Nucleus accumbens (tissue), 56 donors: ENCODE measurements at regions not wholly inside any gene's neighbourhood (a gene's known extent, or its start where the extent isn't known, plus 50 kb on each side); places are given as distances from the start of the nearest gene placed in this dataset.
A peak's percentile ranks its signal among the peaks of the same experiment; 100 is the strongest.
"Not testable (repeated sequence)": the region's sequence is repeated elsewhere in the genome, so short reads cannot be mapped to it uniquely, and the experiment has no call there.

Source experiments
- DNase-seq, 56 donors: peaks; one replicate each; lab custom pipeline; 2025; lab: John Stamatoyannopoulos, UW

DNA sequence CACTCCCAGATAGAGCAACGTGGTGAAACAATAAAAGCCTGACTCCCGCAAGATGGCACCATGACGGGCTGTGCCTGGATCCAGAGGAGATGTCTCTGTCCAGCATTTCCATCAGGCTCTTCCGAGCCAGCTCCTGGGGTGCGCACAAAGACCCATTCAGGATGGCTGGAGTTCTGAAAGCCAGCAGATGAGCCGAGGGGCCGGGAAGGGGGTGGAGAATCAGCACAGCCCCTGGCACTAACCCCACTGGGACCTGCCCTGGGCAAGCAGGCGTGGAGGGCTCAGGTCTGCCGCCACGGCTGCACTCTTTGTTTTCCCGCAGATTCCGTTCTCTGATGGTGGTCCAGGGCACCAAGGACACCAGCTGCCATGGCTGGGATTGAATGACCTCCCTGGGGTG, 97.2 kb upstream of the BLID start:
- DNase-seq, result peak in 53 of 56 donors; percentile 31 to 93 (median 78)

DNA sequence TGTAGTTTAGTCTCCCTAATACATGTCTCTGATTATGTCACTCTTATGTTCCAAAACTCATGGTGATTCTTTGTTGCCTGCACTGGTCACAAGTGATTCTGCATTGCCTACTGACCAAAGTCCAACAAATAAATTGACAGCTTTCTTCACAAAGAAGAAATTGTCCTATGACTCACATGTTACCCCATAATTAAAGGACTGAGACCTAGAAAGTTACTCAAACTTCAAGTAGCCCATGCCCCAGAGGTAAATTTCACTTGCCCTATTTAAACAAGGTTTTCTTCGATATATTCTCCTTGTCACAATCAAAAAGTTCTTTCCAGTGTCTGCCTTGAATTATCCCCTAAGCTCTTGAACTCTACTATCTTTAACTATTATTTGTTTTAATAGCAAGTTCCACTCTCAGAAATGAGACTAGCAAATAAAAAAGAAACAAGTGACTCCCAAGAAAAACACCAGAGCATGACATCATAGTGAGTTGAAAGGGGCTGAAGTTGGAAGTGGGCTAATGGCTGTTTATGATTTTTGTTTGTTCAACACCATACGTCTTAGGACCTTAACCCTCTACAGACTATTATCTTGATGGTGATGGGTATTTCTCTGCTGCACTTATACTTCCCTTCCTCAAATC, 94.5 kb upstream of the BLID start:
- peak in 1 of 56 donors; percentile 37 for DNase-seq

DNA sequence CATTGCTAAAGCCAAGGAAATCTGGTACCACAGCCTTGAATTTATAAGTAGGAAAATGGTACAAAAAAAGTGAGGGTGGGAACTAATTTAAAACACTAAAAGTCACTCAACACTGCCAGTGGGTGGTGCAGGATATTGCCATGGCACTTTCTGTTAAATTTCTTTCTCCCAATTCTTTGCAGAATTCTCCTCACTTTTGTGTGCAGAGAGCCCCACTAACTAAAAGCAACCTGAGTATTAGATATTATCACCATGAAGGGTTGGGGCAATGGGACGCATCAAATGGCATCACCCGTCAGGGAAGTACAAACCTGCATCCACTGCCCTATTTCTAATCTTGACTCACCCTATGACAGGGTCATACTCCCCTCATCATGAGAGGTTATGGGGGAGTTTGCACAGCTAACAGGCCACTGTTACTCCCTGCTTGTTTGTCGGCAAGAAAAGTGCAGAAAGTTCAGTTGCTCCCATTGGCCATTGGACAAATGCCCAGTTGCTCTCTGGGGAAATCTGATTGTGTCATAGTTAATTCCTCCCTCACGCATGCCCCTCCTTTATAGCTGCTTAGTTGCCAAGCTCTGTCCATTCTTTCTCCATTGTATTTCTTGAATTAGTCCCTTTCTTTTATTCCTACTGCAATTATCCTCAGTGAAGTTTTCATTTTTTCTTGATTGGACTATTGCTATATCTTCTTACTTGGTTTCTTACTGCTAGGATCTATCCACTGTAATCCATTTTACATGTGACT, 93.8 kb upstream of the BLID start:
- peak in 46 of 56 donors; percentile 18 to 81 (median 54) for DNase-seq

DNA sequence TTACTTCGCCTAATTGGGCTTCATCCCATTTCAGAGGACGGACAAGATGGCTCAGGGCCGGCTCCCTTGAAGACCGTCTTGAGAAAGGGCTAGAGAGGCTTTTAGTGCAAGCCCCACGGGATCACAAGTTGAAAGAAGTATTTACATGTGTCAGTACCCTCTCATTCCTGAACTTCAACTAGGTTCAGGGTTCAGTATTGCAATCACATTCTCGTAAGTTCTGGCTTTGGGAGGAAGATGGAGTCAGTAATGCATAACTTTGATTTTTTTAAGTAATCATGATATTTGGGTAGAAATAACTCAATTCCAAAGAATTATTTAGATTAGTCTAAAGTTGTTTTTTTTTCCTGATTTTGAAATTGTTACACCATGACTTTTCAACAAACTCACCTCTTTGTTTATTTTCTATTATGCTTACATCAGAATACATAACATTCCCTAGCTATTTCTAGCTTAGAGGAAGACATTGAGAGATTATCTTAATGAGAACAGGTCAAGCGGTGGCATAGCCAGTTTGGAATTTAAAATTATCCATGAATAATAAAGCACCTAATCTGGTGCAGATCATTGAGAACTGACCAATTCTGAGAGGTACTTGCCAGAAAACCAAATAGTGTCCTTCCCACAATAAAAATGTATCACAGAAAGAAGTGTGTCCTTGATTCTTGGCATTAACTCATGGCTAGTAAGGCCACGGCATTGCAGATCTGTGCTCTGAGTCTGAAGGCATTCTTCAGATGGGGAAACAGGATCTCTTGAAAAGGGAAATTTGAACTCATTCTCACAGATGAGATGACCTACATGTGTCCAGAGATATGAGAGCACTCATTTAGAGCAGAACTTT, 92.1 kb upstream of the BLID start:
- no peak for DNase-seq

DNA sequence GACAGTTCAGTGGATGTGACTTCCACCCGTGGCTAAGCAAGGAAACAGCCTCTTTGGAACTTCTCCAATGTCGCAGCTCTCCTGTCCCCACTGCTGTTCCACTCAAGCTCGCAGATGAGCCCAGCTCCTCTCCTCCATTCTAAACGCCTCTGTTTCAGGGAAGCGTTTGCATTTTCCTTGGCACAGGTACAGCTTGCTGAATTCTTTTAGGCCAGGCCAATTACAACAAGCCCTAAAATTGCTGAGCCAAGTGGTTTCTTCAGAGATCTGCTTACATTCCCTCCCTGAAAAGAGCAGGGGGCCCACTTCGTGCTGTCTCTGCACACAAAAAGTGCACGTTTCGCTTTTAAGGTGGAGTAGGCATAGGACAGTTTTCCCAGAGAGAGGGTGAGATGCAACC, 91.5 kb upstream of the BLID start:
- DNase-seq, result peak in 1 of 56 donors; percentile 20

DNA sequence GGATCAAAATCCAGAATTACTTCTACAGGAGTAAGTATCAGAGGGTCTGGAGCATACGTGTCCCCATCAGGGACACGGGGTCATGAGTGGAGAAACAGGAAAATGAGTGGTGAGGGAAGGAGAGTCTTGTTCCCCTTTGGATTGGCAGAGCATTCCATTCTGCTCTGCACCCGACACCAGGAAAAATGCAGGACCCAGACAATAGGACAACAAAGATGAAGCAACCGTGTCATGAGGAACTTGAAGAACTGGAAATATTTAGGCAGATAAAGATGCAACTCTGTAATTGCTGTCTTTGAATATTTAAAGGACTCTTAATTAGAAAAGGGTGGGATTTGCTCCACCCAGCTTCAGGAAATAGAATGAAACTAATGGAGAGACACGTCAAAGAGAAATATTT, 89.0 kb upstream of the BLID start:
- no peak for DNase-seq

DNA sequence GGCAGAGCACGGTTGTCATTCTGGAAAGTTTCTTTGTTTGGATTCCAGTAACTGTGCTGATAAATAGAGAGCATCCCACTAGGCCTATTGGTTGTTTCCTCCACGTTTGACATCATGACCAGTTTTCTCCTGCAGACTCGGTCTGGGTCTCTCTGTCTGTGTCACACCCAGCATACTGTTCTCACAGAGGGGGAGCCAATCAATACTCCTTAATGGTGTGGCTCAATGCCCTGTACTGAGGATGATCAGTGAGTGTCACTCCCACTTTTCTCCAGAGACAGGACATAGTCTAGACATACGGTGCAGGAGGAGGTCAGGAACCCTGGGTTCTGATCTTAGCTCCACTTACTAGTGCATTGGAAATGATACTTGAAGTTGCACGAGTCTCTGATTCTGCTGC, 88.2 kb upstream of the BLID start:
- DNase-seq, result no peak

DNA sequence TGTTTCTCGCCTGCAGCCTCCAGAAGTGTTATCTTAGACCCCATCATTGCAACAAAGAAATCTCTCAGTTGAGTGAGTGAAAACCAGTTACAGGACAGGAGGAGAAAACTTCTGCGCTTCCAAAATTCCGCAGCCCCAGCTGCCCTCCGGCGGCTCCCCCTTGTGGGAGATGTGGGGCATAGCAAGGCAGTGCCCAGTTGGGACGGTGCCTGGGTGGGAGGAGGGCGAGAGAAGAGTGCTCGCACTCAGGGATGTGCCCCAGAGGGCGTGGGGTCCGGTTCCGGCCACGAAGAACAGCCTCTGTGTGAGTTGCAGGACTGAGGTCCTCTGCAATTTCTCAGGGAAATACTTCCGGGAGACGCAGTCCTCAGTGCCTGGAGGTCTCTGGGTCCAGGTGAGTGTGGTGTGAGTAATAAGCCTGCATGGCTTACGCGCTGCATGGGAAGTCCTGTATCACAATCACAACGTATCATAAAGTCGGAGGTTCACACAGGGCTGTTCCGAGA, 87.0 kb upstream of the BLID start:
- DNase-seq, result peak in 52 of 56 donors; percentile 15 to 85 (median 62)

DNA sequence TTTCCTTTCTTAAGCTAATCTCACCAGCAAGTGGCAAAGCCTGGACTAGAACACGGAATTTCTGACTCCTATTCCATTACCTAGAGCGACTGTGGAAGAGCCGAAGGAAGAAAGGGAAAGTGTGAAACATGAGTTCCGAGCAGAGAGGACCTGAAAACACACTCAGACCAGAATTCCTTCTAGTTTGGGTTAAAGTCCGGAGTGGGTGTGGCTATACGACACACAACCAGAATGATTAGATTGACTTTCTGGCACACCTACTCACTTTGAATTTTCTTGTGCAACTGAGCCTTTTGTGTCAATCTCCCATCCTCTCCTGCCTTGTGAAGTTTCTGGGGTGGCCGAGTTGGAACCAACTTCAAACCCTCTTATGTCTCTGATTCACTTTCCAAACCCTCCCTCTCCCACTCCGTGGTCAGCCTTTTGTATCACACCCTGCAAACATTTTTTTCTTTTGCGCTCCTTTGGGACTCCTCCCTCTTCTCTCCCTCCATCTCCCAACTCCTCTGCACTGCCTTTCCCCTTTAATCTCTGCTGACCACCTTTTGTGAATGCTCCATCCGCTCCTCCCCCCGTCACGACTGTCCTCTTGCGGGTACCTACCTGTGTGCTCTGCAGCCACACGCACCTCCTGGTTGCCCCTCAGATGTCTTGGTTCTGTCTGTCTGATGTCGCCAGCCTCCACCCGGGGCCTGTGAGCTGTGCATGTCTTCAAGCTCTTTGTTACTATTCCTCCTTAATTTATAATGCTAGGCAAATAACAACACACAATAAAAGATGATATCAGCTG, 86.3 kb upstream of the BLID start:
- DNase-seq, result peak in 10 of 56 donors; percentile 42 to 73 (median 60)

DNA sequence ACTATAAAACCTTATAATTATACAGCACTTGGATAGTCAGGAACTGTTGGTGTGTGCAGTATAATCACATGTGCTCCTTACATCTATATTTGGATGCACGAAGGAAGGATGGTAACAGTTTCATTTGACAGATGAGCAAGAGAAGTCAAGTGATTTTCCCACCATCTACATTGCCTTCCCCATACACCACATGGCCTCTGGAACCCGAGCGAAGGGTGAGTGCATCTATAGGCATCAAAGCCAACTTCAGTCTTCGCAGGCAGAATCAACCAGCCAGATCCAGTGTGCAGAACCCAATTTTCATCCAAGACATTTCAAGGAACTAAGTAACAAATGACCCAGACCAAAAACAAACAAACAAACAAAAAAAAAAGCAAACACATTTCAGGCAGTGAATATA, 85.1 kb upstream of the BLID start:
- DNase-seq, result no peak

DNA sequence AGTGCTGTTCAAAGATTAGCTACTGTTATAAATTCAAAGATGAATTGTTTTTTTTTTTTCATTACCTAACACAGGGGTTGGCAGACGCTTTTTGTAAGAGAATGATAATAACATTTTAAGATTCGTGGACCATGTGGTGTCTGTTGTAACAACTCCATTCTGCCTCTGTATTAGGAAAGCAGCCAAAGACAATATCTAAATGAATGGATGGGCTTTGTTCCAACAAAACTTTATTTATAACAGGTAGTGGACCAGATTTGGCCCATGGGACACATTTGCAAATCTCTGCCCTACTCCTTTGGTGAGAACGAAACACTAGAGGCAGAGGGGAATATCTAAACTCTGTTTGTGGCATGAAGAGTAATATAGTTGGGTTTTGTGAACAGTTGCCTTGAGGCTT, 83.6 kb upstream of the BLID start:
- no peak for DNase-seq

DNA sequence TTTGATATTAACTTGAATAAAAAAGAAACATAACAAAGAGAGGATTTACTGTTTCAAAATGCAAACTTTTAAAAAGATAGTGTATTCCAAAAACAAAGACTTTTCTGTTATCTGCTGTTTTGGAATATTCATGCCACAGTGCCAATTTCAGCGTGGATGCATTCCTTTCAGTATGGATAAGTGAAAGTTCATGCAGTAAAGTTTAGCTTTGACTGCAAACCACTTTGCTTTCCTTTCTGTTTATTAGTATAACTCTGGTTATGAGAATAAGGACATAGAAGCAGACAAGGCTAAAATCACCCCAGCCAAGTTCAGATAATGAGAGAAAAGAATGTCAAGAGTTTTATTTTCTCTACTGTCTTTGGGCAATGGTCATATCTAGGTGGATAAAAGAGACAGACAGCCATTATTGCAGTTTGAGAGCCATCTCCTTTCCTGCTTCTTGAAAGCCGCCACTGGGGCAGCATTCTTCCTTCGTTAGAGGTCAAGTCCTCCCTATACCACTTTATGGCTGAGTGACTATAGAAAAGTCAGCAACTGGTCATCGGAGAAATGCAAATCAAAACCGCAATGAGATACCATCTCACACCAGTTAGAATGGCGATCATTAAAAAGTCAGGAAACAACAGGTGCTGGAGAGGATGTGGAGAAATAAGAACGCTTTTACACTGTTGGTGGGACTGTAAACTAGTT, 82.4 kb upstream of the BLID start:
- DNase-seq, result no peak

DNA sequence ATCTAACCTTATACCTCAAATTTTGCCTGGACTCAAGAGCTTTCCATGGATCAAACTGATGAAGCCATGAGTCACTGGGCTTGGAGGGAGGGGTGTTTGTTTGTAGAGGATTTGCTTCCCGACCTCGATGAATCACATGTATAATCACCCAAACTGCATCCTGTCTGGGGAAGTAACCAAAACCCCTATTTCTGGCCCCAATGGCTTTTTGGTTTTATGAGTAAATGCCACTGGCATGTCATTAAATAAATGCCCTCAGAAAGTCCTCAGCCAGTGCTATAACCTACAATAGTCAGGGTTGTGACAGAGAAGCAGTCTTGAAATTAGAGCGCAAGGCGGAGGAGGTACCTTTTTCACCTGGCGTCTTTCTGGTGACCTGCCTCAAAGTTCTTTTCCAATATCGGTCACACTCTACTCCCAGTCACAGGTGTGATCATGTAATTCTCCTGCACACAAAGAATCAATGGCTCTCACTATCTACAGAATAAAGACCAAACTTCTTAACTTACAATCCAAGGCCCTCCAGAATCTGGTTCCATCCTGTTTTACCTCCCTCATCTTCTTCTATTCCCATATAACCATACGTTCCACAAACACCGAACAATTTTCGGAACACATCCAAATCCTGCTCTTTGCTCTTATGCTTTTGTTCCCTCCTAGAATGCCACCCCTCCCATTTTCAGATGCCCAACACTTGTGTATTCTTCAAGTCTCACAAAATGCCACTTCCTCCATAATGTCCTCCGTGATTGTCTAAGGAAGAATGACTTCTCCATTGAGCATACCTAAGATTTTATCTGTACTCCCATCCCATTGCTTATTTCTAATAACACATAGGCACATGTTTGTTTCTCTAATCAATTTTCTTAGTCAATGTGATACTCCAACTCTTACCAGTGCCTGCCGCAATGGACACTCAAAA, 81.3 kb upstream of the BLID start:
- DNase-seq, result peak in 1 of 56 donors; percentile 67

DNA sequence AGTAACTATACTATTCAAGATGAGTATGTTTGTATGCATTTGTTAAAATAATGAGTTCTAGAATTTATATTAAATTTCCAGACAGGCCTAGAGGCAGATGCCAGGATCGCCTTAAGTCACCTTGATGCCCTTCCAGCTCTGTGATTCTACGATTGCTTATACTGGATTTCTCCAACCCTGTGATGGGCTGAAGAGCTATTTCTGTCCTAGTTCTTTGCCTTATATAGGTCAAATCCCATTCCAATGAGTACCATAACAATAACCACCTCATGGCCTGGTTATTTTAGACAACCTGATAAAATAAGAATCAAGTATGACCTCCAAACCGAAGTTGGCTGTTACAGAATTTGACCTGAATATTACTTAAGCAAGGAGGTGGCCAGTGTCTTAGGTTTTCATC, 79.8 kb upstream of the BLID start:
- DNase-seq, result no peak

DNA sequence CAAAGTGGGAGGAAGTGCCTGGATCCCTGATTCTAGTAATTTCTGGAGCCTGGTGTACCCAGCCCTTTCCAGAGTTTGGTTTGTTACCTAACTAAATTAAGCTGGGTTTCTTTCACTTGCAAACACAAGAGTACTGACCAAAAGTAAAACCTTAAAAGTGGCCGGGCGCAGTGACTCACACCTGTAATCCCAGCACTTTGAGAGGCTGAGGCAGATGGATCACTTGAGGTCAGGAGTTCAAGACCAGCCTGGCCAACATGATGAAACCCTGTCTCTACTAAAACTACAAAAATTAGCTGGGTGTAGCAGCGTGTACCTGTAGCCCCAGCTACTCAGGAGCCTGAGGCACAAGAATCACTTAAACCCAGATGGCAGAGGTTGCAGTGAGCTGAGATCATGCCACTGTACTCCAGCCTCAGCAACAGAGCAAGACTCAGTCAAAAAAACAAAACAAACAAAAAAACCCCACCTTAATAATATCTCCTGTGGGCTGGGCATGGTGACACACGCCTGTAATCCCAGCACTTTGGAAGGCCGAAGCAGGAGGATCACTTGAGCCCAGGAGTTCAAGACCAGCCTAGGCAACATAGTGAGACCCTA, 78.0 kb upstream of the BLID start:
- DNase-seq, result not testable (repeated sequence)

DNA sequence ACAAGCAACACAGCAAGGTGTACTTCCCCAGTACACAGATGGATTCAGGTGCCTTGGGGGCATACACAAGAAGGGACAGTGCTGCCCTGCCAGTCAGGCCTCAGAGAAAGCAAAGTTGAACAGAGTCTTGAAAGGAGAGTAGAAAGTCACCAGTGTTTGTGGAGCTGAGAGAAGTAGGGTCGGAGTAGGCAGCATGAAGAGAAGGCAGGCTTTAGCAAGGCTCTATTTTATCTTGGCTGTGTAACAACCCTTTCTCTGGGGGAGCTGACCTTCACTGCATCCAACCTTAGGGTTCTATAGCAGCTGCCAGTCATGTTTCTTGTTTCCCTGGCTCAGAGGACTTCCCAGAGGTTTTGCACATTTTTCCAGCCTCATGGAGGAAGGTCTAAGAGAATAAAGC, 77.4 kb upstream of the BLID start:
- no peak for DNase-seq

DNA sequence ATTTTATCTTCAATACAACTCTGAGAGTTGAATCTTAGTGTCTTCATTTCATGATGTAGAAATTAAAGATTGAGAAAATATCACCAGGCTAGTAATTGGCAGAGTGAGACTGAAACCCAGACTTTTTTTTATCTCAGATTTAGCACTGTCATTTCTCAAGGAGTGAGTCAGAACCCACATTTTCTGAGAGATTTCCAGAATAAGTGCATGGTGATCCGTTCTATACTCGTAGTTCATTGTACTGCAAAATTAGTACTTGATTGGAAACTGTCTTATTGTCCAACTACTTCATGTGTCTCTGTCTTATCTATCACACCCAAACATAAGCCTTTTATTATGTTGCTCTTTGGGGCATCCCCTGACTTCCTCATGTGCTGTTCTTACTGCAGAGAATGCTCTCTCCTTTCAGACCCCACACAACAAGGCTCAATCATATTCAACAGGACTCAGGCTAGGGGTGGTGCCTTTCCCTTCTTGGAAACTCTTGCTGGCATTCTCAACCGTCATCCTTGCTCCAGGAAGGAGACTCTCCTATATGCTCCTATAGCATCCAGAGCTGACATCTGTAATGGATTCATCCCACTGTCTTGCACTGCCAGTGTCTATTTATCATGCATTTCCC, 76.7 kb upstream of the BLID start:
- no peak for DNase-seq

DNA sequence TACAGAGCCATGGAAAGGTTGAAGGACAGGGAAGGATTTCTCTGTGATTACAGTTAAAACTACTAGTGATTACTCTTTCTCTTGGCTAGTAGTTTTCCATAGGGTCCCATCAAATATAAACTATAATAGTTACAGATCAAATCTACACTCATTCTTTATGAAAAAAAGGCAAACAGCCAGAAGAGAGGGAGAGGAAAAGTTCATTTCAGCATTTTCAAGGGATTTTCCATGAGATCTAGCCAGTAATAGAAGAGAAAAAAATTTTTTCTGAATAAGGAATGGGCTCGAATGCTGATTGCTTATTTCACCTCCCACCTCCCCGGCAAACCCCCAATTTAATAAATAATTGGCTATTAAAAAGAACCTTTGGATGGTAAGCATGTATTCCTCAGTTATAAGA, 74.8 kb upstream of the BLID start:
- DNase-seq, result no peak
